CD14-positive monocyte (primary cell): ENCODE measurements at regions not wholly inside any gene's neighbourhood (a gene's known extent, or its start where the extent isn't known, plus 50 kb on each side); places are given as distances from the start of the nearest gene placed in this dataset.

Experiments
- DNase-seq, 3 donors: peaks; one replicate each; pipeline ENCODE4 v3.0.0-alpha.2; 2011 to 2022
- H2AFZ ChIP-seq: 2 replicates; pipeline ENCODE4 v1.6.0; 2012; ENCODE audit warnings: mild to moderate bottlenecking, low read depth, low read length, inconsistent platforms; ENCODE audit not compliant: insufficient read depth, poor library complexity, severe bottlenecking
- H3K27ac ChIP-seq, 2 donors: 1 replicate in 1 of 2; 2 replicates in 1 of 2; pipeline ENCODE4 v1.5.1; 2012 to 2013; ENCODE audit warnings: low read length in 2 of 2, control low read depth in 1 of 2, inconsistent platforms in 1 of 2, low read depth in 1 of 2, mild to moderate bottlenecking in 1 of 2
- H3K27me3 ChIP-seq, 2 donors: one replicate each; pipeline versions ENCODE4 v1.6.0 to v1.6.1; 2011 to 2013; ENCODE audit warnings: low read length in 2 of 2; ENCODE audit not compliant: control insufficient read depth in 2 of 2, insufficient read depth in 2 of 2
- H3K36me3 ChIP-seq, 2 donors: replicated peaks in 1 of 2; 1 replicate in 1 of 2; 2 replicates in 1 of 2; pipeline versions ENCODE4 v1.5.1 to v1.6.1; 2012 to 2013; ENCODE audit warnings: low read length in 2 of 2, control low read depth in 1 of 2, inconsistent platforms in 1 of 2, mild to moderate bottlenecking in 1 of 2; ENCODE audit not compliant: insufficient read depth in 2 of 2, control insufficient read depth in 1 of 2
- H3K4me1 ChIP-seq, 2 donors: 1 replicate in 1 of 2; 2 replicates in 1 of 2; pipeline versions ENCODE4 v1.5.1 to v1.6.1; 2012 to 2013; ENCODE audit warnings: low read length in 2 of 2, control low read depth in 1 of 2, inconsistent platforms in 1 of 2, mild to moderate bottlenecking in 1 of 2, moderate library complexity in 1 of 2; ENCODE audit not compliant: insufficient read depth in 2 of 2, control insufficient read depth in 1 of 2
- H3K4me2 ChIP-seq: replicated peaks from 2 replicates; pipeline ENCODE3; 2012; ENCODE audit warnings: low read length, moderate library complexity, mild to moderate bottlenecking; ENCODE audit not compliant: poor library complexity, severe bottlenecking; ENCODE audit errors: extremely low read depth
- H3K4me3 ChIP-seq, 3 experiments: fragments of 200-600 bp in 1 of 3; sonication (generic) in 1 of 3; replicated peaks in 1 of 3; 1 replicate in 2 of 3; 2 replicates in 1 of 3; pipeline ENCODE4 v1.5.1; 2011 to 2013; ENCODE audit warnings: low read length in 3 of 3, mild to moderate bottlenecking in 3 of 3, control low read depth in 2 of 3, low read depth in 2 of 3, inconsistent platforms in 1 of 3, moderate library complexity in 1 of 3
- H3K79me2 ChIP-seq: 2 replicates; pipeline ENCODE4 v1.6.0; 2012; ENCODE audit warnings: mild to moderate bottlenecking, control low read depth, inconsistent platforms, low read length, moderate library complexity; ENCODE audit not compliant: insufficient read depth
- H3K9ac ChIP-seq: 2 replicates; pipeline ENCODE4 v1.6.0; 2017; ENCODE audit warnings: low read length, mild to moderate bottlenecking; ENCODE audit not compliant: insufficient read depth, poor library complexity, severe bottlenecking
- H3K9me3 ChIP-seq, 2 donors: replicated peaks in 1 of 2; 1 replicate in 1 of 2; 2 replicates in 1 of 2; pipeline versions ENCODE4 v1.5.1 to v1.6.1; 2012 to 2013; ENCODE audit warnings: low read length in 2 of 2, control low read depth in 1 of 2; ENCODE audit not compliant: control insufficient read depth in 1 of 2, insufficient read depth in 1 of 2
- H4K20me1 ChIP-seq: 2 replicates; pipeline ENCODE4 v1.6.0; 2012; ENCODE audit warnings: mild to moderate bottlenecking, low read length, control low read depth, moderate library complexity; ENCODE audit not compliant: insufficient read depth
- H3K27ac Mint-ChIP-seq, 7 donors: one replicate each; pipeline ENCODE4 v1.8.0; 2020; ENCODE audit warnings: mild to moderate bottlenecking in 7 of 7, mixed read lengths in 7 of 7, moderate library complexity in 6 of 7, inconsistent platforms in 2 of 7
- H3K27me3 Mint-ChIP-seq, 3 donors: one replicate each; pipeline ENCODE4 v1.8.0; 2021 to 2022; ENCODE audit warnings: low read depth in 3 of 3, mild to moderate bottlenecking in 3 of 3, mixed read lengths in 3 of 3, moderate library complexity in 3 of 3, inconsistent platforms in 1 of 3
- H3K36me3 Mint-ChIP-seq, 2 donors: one replicate each; pipeline ENCODE4 v1.8.0; 2020; ENCODE audit warnings: mixed read lengths in 2 of 2, inconsistent platforms in 1 of 2, mild to moderate bottlenecking in 1 of 2
- H3K4me1 Mint-ChIP-seq: one replicate; pipeline ENCODE4 v1.8.0; 2020; ENCODE audit warnings: mild to moderate bottlenecking, mixed read lengths
- H3K4me3 Mint-ChIP-seq, 2 donors: one replicate each; pipeline ENCODE4 v1.8.0; 2020; ENCODE audit warnings: mild to moderate bottlenecking in 2 of 2, mixed read lengths in 2 of 2, moderate library complexity in 1 of 2
- H3K9me3 Mint-ChIP-seq, 7 donors: one replicate each; pipeline ENCODE4 v1.8.0; 2020 to 2022; ENCODE audit warnings: mixed read lengths in 7 of 7, mild to moderate bottlenecking in 6 of 7, moderate library complexity in 6 of 7, inconsistent platforms in 2 of 7
- CTCF ChIP-seq: fragments of 200-600 bp; IDR thresholded peaks from one replicate; pipeline ENCODE4 v1.8.0; 2022; ENCODE audit warnings: antibody characterized with exemption, mild to moderate bottlenecking
- WGBS: methylation state at CpG from one replicate; pipeline ENCODE4 v1.1.5; 2013; ENCODE audit warnings: missing lambda C conversion rate; ENCODE audit not compliant: insufficient coverage; 5-methylcytosine and 5-hydroxymethylcytosine counted together
- intact Hi-C, 2 donors: fragments of 100-400 bp; cut with micrococcal nuclease; formaldehyde crosslinking; loops; one replicate each; pipeline versions ENCODE4 v1.15.0 to v1.15.1; 2023

DNA sequence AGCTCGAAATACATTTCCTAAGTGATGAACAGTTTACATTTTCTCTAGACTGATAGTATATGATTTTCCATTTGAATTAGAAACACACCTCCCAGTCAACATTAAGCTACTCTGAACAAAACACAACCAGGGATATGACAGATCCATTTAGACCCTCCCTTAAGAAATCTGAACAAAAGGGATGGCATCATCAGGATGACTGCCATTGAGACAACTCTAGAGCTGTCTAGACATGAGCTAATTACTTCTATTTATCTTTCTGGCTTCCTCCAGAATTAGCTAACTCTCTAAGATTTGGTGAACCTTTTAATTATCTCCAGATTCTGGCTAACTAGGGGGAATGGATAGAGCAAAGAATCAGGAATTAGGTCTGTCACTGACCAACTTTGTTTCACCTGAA lies 92.9 kb upstream of the IGF1 start:
- peaks cover 0 to 4% (median 2%) of the 10 kb centered on the region in 3 donors for H3K27me3 Mint-ChIP-seq
- intact Hi-C loops: no loop called here
- H3K4me1 Mint-ChIP-seq: no peaks in the 10 kb centered on the region
- no peak overlapping the region for H3K4me3 Mint-ChIP-seq
- Histone ChIP-seq H3K4me3 (no peak overlapping the region), H3K36me3 (no peaks in the 10 kb centered on the region), H3K4me2 (no peak overlapping the region), H3K9me3 (no peaks in the 10 kb centered on the region), H3K79me2 (no peaks in the 10 kb centered on the region), H2AFZ (no peak overlapping the region), H3K27ac (no peak overlapping the region), H3K27me3 (no peaks in the 10 kb centered on the region), H3K4me1 (no peaks in the 10 kb centered on the region), H4K20me1 (no peaks in the 10 kb centered on the region), H3K9ac (no peak overlapping the region)
- WGBS: no CpG with 5 or more reads among the region's 1 CpG
- H3K9me3 Mint-ChIP-seq: peaks cover 2 to 5% (median 3%) of the 10 kb centered on the region in 7 donors
- TF ChIP-seq CTCF: no peak
- H3K36me3 Mint-ChIP-seq: no peaks in the 10 kb centered on the region
- no peak overlapping the region for H3K27ac Mint-ChIP-seq
- no peak for DNase-seq

DNA sequence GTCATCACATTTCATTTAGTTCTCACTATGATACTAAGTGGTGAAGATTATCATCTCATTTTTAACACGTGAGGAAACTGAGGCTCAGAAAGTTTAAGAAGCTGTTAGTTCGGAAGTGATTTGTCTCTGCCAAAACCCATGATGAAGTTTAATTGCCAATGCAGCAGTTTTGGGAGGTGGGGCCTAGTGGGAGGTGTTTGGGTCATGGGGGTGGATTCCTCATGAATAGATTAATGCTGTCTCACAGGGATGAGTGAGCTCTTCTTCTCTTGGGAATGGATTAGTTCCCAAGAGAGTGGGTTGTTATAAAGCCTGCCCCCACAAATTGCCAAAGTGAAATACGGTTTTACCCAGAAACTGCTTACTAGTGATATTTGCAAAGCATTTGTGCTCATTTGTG lies 91.5 kb upstream of the IGF1 start:
- Histone ChIP-seq H3K4me1 (no peaks in the 10 kb centered on the region), H3K27me3 (no peaks in the 10 kb centered on the region), H3K4me3 (no peak overlapping the region), H3K4me2 (no peak overlapping the region), H2AFZ (no peak overlapping the region), H3K36me3 (no peaks in the 10 kb centered on the region), H3K27ac (no peak overlapping the region), H3K9ac (no peak overlapping the region), H4K20me1 (no peaks in the 10 kb centered on the region), H3K79me2 (no peaks in the 10 kb centered on the region), H3K9me3 (no peaks in the 10 kb centered on the region)
- no peak overlapping the region for H3K4me3 Mint-ChIP-seq
- H3K4me1 Mint-ChIP-seq: no peaks in the 10 kb centered on the region
- intact Hi-C loops: no loop called here
- peaks cover 0 to 3% (median 2%) of the 10 kb centered on the region in 3 donors for H3K27me3 Mint-ChIP-seq
- no peaks in the 10 kb centered on the region for H3K36me3 Mint-ChIP-seq
- 89% methylated on average over 1 of the region's 3 CpGs for WGBS
- H3K9me3 Mint-ChIP-seq: peaks cover 0 to 4% (median 2%) of the 10 kb centered on the region in 7 donors
- no peak for DNase-seq
- H3K27ac Mint-ChIP-seq: peak overlapping the region in 1 of 7 donors; percentile 45
- no peak for TF ChIP-seq CTCF
